ENCODE measurements at regions not wholly inside any gene's neighbourhood (a gene's known extent, or its start where the extent isn't known, plus 50 kb on each side); places are given as distances from the start of the nearest gene placed in this dataset.

- TF ChIP-seq CTCF (optimal IDR thresholded peaks at IDR 0.05 in 1 of 3, IDR thresholded peaks at IDR 0.05 in 1 of 3, conservative IDR thresholded peaks at IDR 0.05 in 1 of 3; ENCODE audit: extremely low read depth in 1 of 3, insufficient read depth in 2 of 3, low read length in 3 of 3) (no peak), EZH2 (IDR thresholded peaks at IDR 0.05; ENCODE audit: low read length) (no peak)
These were observed 262.3 kb upstream of the MTNR1B start for GRCh38 chr11:92707173-92707619.

Data from keratinocyte (primary cell).